Mesothelial cell of epicardium (in vitro differentiated cells): ENCODE measurements at regions not wholly inside any gene's neighbourhood (a gene's known extent, or its start where the extent isn't known, plus 50 kb on each side); places are given as distances from the start of the nearest gene placed in this dataset.

Experiments
- DNase-seq, 2 experiments: peaks; one replicate each; pipeline ENCODE4 v3.0.0; 2021; ENCODE audit warnings: low spot score in 2 of 2; ENCODE audit not compliant: unreplicated experiment in 2 of 2
- H3K27ac Mint-ChIP-seq: 2 replicates; pipeline ENCODE4 v1.8.0; 2021; ENCODE audit warnings: mixed read lengths
- H3K27me3 Mint-ChIP-seq: 2 replicates; pipeline ENCODE4 v1.8.0; 2021; ENCODE audit warnings: low read depth, mixed read lengths
- H3K36me3 Mint-ChIP-seq: 2 replicates; pipeline ENCODE4 v1.8.0; 2021; ENCODE audit warnings: mixed read lengths
- H3K4me1 Mint-ChIP-seq: 2 replicates; pipeline ENCODE4 v1.8.0; 2021; ENCODE audit warnings: mixed read lengths
- H3K4me3 Mint-ChIP-seq: 2 replicates; pipeline ENCODE4 v1.8.0; 2021; ENCODE audit warnings: mild to moderate bottlenecking, moderate library complexity, mixed read lengths
- H3K9me3 Mint-ChIP-seq: 2 replicates; pipeline ENCODE4 v1.8.0; 2021; ENCODE audit warnings: mixed read lengths
- TF ChIP-seq, protein P1 (sequence below): fragments of 200-600 bp; sonication (generic); IDR thresholded peaks from one replicate; pipeline ENCODE4 v1.5.0; 2021; ENCODE audit warnings: antibody characterized with exemption; ENCODE audit not compliant: unreplicated experiment

DNA sequence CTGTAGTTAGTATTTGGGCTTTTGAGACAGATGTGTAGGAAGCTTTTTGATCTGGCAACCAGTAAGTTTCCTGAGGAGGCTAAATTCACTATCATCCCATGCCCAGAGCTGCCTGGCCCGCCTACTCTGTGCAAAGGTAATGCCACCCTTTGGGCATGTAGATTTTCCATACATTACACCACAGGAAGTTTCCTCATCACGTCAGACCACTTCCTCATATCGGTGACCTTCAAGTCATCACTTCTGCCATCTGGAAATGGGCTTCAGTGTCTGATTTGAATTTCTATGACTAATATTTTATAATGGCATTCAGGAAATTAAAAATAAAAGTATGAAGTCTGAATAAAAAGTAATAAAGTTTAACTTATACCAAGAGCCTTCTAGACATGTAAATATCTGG, 825.4 kb downstream of the DCDC2C start:
- DNase-seq = no peak
- no peak overlapping the region for H3K4me3 Mint-ChIP-seq
- H3K27me3 Mint-ChIP-seq = peaks cover 2% of the 10 kb centered on the region
- peaks cover 6% of the 10 kb centered on the region for H3K4me1 Mint-ChIP-seq
- H3K27ac Mint-ChIP-seq = no peak overlapping the region
- peaks cover 5% of the 10 kb centered on the region for H3K9me3 Mint-ChIP-seq
- TF ChIP-seq, protein P1, sequence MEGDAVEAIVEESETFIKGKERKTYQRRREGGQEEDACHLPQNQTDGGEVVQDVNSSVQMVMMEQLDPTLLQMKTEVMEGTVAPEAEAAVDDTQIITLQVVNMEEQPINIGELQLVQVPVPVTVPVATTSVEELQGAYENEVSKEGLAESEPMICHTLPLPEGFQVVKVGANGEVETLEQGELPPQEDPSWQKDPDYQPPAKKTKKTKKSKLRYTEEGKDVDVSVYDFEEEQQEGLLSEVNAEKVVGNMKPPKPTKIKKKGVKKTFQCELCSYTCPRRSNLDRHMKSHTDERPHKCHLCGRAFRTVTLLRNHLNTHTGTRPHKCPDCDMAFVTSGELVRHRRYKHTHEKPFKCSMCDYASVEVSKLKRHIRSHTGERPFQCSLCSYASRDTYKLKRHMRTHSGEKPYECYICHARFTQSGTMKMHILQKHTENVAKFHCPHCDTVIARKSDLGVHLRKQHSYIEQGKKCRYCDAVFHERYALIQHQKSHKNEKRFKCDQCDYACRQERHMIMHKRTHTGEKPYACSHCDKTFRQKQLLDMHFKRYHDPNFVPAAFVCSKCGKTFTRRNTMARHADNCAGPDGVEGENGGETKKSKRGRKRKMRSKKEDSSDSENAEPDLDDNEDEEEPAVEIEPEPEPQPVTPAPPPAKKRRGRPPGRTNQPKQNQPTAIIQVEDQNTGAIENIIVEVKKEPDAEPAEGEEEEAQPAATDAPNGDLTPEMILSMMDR = no peak
- no peaks in the 10 kb centered on the region for H3K36me3 Mint-ChIP-seq

GRCh38 chr2:4529738-4530137, 826.4 kb downstream of the DCDC2C start:
- H3K4me3 Mint-ChIP-seq = no peak overlapping the region
- peaks cover 3% of the 10 kb centered on the region for H3K9me3 Mint-ChIP-seq
- H3K36me3 Mint-ChIP-seq = no peaks in the 10 kb centered on the region
- DNase-seq = no peak
- no peak overlapping the region for H3K27ac Mint-ChIP-seq
- peaks cover 2% of the 10 kb centered on the region for H3K27me3 Mint-ChIP-seq
- H3K4me1 Mint-ChIP-seq = peaks cover 4% of the 10 kb centered on the region
- TF ChIP-seq, protein P1 = no peak

GRCh38 chr2:4530231-4530630, 826.9 kb downstream of the DCDC2C start:
- Mint-ChIP-seq H3K27me3 (peaks cover 2% of the 10 kb centered on the region), H3K9me3 (no peaks in the 10 kb centered on the region), H3K4me1 (peaks cover 3% of the 10 kb centered on the region), H3K36me3 (no peaks in the 10 kb centered on the region), H3K4me3 (no peak overlapping the region), H3K27ac (no peak overlapping the region)
- no peak for DNase-seq
- TF ChIP-seq, protein P1 = no peak

DNA sequence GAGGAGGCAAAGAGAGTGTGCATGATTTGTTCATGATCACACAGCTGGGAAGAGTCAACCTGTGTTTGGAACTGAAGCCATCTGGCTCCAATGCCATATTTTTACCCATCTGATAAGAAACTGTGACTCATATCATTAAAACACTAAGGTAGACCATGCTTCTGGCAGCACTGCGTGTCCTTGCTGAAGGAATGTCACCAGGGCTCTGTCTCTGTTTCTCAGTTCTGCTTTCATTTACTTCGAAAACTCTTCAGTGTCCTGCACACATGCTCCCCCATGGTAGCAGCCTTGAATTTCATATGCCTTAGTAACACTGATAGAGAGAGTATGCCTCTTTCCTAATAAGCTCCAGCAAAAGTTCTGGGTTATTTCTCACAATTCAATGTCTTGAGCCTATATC, 830.4 kb downstream of the DCDC2C start:
- no peak overlapping the region for H3K4me3 Mint-ChIP-seq
- DNase-seq = no peak
- no peak overlapping the region for H3K27ac Mint-ChIP-seq
- H3K27me3 Mint-ChIP-seq = peaks cover 2% of the 10 kb centered on the region
- no peaks in the 10 kb centered on the region for H3K4me1 Mint-ChIP-seq
- H3K36me3 Mint-ChIP-seq = no peaks in the 10 kb centered on the region
- no peaks in the 10 kb centered on the region for H3K9me3 Mint-ChIP-seq
- TF ChIP-seq, protein P1 = no peak

- H3K27me3 Mint-ChIP-seq = peaks cover 9% of the 10 kb centered on the region
- H3K27ac Mint-ChIP-seq = no peak overlapping the region
- TF ChIP-seq, protein P1 = no peak
- H3K9me3 Mint-ChIP-seq = peaks cover 11% of the 10 kb centered on the region
- no peak for DNase-seq
- no peaks in the 10 kb centered on the region for H3K4me1 Mint-ChIP-seq
- H3K36me3 Mint-ChIP-seq = no peaks in the 10 kb centered on the region
- H3K4me3 Mint-ChIP-seq = no peak overlapping the region
Measured at GRCh38 chr2:4539121-4539520, 835.7 kb downstream of the DCDC2C start.

- Mint-ChIP-seq H3K9me3 (no peaks in the 10 kb centered on the region), H3K4me3 (no peak overlapping the region), H3K4me1 (peaks cover 3% of the 10 kb centered on the region), H3K36me3 (no peaks in the 10 kb centered on the region), H3K27me3 (no peaks in the 10 kb centered on the region), H3K27ac (no peak overlapping the region)
- TF ChIP-seq, protein P1 = no peak
- no peak for DNase-seq
Measured at GRCh38 chr2:4549666-4550210, 846.4 kb downstream of the DCDC2C start.
